CD4-positive, alpha-beta T cell (primary cell): ENCODE measurements at regions not wholly inside any gene's neighbourhood (a gene's known extent, or its start where the extent isn't known, plus 50 kb on each side); places are given as distances from the start of the nearest gene placed in this dataset.

Source experiments
- ATAC-seq: fragments of 200-7000 bp; cut with Tn5 transposase; one replicate; pipeline ENCODE4 v1.10.0; 2022; ENCODE audit warnings: mild to moderate bottlenecking; ENCODE audit not compliant: poor library complexity
- CTCF ChIA-PET: fragments of 350-600 bp; sonication (Branson Sonifier 250); formaldehyde crosslinking; loops from one replicate; lab custom pipeline; 2021; ENCODE audit warnings: antibody characterized with exemption, inconsistent platforms; lab: Charles Lee
- POLR2A ChIA-PET: fragments of 350-600 bp; sonication (Branson Sonifier 250); formaldehyde crosslinking; loops from one replicate; lab custom pipeline; 2021; ENCODE audit warnings: antibody characterized with exemption, inconsistent platforms; lab: Charles Lee
- DNase-seq, 14 experiments: peaks; one replicate each; pipeline ENCODE4 v3.0.0-alpha.2; 2013 to 2020; ENCODE audit warnings: mixed read lengths in 2 of 14
- H3K27ac ChIP-seq, 2 donors: one replicate each; pipeline versions ENCODE4 v1.5.1 to v1.7.0; 2013; ENCODE audit warnings: low read length in 2 of 2, low read depth in 1 of 2, mild to moderate bottlenecking in 1 of 2
- H3K27me3 ChIP-seq, 2 experiments: 1 replicate in 1 of 2; 2 replicates in 1 of 2; pipeline versions ENCODE4 v1.6.1 to v1.7.0; 2013; ENCODE audit warnings: low read length in 2 of 2, control low read depth in 1 of 2, mild to moderate bottlenecking in 1 of 2, moderate library complexity in 1 of 2; ENCODE audit not compliant: insufficient read depth in 2 of 2, control insufficient read depth in 1 of 2
- H3K36me3 ChIP-seq: one replicate; pipeline ENCODE4 v1.6.1; 2013; ENCODE audit warnings: low read length, control low read depth; ENCODE audit not compliant: insufficient read depth
- H3K4me1 ChIP-seq: one replicate; pipeline ENCODE4 v1.6.1; 2013; ENCODE audit warnings: low read length, control low read depth; ENCODE audit not compliant: insufficient read depth
- H3K4me3 ChIP-seq: one replicate; pipeline ENCODE4 v1.5.1; 2013; ENCODE audit warnings: mild to moderate bottlenecking, low read length, moderate library complexity
- H3K9me3 ChIP-seq, 2 experiments: 1 replicate in 1 of 2; 2 replicates in 1 of 2; pipeline versions ENCODE4 v1.6.1 to v1.7.0; 2013; ENCODE audit warnings: low read length in 2 of 2, mild to moderate bottlenecking in 2 of 2, control low read depth in 1 of 2, moderate library complexity in 1 of 2; ENCODE audit not compliant: control insufficient read depth in 1 of 2, insufficient read depth in 1 of 2
- H3K27ac Mint-ChIP-seq: one replicate; pipeline ENCODE4 v1.8.0; 2020; ENCODE audit warnings: mixed read lengths
- H3K27me3 Mint-ChIP-seq: one replicate; pipeline ENCODE4 v1.8.0; 2021; ENCODE audit warnings: mixed read lengths
- H3K36me3 Mint-ChIP-seq: one replicate; pipeline ENCODE4 v1.8.0; 2021; ENCODE audit warnings: low read depth, mixed read lengths
- H3K4me1 Mint-ChIP-seq: one replicate; pipeline ENCODE4 v1.8.0; 2021; ENCODE audit warnings: low read depth, mixed read lengths
- H3K4me3 Mint-ChIP-seq: one replicate; pipeline ENCODE4 v1.8.0; 2020; ENCODE audit warnings: mild to moderate bottlenecking, mixed read lengths
- H3K9me3 Mint-ChIP-seq: one replicate; pipeline ENCODE4 v1.8.0; 2020; ENCODE audit warnings: mixed read lengths
- CTCF ChIP-seq: fragments of 200-600 bp; IDR thresholded peaks from one replicate; pipeline ENCODE4 v1.8.0; 2022; ENCODE audit warnings: antibody characterized with exemption, mild to moderate bottlenecking
- intact Hi-C, 2 experiments: fragments of 100-400 bp; cut with DNase I in 1 of 2; cut with micrococcal nuclease in 1 of 2; formaldehyde crosslinking; loops; one replicate each; pipeline versions ENCODE4 v1.15.1 to v1.9.0; 2023 to 2025; cut with DNase I, micrococcal nuclease

GRCh38 chr18:34590503-34590902 is 119.6 kb upstream of the DTNA start:
- Mint-ChIP-seq H3K4me1 (no peaks in the 10 kb centered on the region), H3K36me3 (no peaks in the 10 kb centered on the region), H3K4me3 (no peak overlapping the region), H3K27me3 (no peaks in the 10 kb centered on the region), H3K27ac (no peak overlapping the region), H3K9me3 (peaks cover 4% of the 10 kb centered on the region)
- no peak overlapping the region for H3K27ac ChIP-seq
- no peak overlapping the region for H3K4me3 ChIP-seq
- H3K4me1 ChIP-seq: no peaks in the 10 kb centered on the region
- POLR2A ChIA-PET: no interaction called here
- ATAC-seq (no peak), DNase-seq (no peak)
- H3K36me3 ChIP-seq: no peaks in the 10 kb centered on the region
- no peak for TF ChIP-seq CTCF
- intact Hi-C loops: no loop called here
- CTCF ChIA-PET: no interaction called here
- peaks cover 0 to 3% of the 10 kb centered on the region in 2 experiments for H3K9me3 ChIP-seq
- H3K27me3 ChIP-seq: no peaks in the 10 kb centered on the region

GRCh38 chr18:34591920-34592444 is 118.1 kb upstream of the DTNA start:
- Mint-ChIP-seq H3K36me3 (no peaks in the 10 kb centered on the region), H3K9me3 (peaks cover 3% of the 10 kb centered on the region), H3K4me1 (no peaks in the 10 kb centered on the region), H3K27me3 (peaks cover 1% of the 10 kb centered on the region), H3K4me3 (no peak overlapping the region), H3K27ac (no peak overlapping the region)
- H3K27ac ChIP-seq: no peak overlapping the region
- no peaks in the 10 kb centered on the region for H3K4me1 ChIP-seq
- ATAC-seq (no peak), DNase-seq (no peak)
- H3K36me3 ChIP-seq: no peaks in the 10 kb centered on the region
- TF ChIP-seq CTCF: no peak
- H3K27me3 ChIP-seq: no peaks in the 10 kb centered on the region
- intact Hi-C loops: no loop called here
- peaks cover 0 to 3% of the 10 kb centered on the region in 2 experiments for H3K9me3 ChIP-seq
- POLR2A ChIA-PET: no interaction called here
- CTCF ChIA-PET: no interaction called here
- no peak overlapping the region for H3K4me3 ChIP-seq

- no peaks in the 10 kb centered on the region for H3K4me1 ChIP-seq
- H3K27me3 ChIP-seq: no peaks in the 10 kb centered on the region
- intact Hi-C loops: no loop called here
- no peak for TF ChIP-seq CTCF
- peaks cover 4% of the 10 kb centered on the region for H3K27me3 Mint-ChIP-seq
- H3K36me3 Mint-ChIP-seq: no peaks in the 10 kb centered on the region
- H3K4me3 Mint-ChIP-seq: no peak overlapping the region
- ChIA-PET CTCF (no interaction called here), POLR2A (no interaction called here)
- peaks cover 3% of the 10 kb centered on the region for H3K9me3 Mint-ChIP-seq
- no peak for DNase-seq
- H3K36me3 ChIP-seq: no peaks in the 10 kb centered on the region
- peaks cover 0 to 3% of the 10 kb centered on the region in 2 experiments for H3K9me3 ChIP-seq
- no peak overlapping the region for H3K27ac ChIP-seq
- H3K4me3 ChIP-seq: no peak overlapping the region
- H3K27ac Mint-ChIP-seq: no peak overlapping the region
- no peak for ATAC-seq
- H3K4me1 Mint-ChIP-seq: no peaks in the 10 kb centered on the region
These were observed 117.6 kb upstream of the DTNA start for GRCh38 chr18:34592481-34592880.
